ENCODE measurements at regions not wholly inside any gene's neighbourhood (a gene's known extent, or its start where the extent isn't known, plus 50 kb on each side); places are given as distances from the start of the nearest gene placed in this dataset.

DNA sequence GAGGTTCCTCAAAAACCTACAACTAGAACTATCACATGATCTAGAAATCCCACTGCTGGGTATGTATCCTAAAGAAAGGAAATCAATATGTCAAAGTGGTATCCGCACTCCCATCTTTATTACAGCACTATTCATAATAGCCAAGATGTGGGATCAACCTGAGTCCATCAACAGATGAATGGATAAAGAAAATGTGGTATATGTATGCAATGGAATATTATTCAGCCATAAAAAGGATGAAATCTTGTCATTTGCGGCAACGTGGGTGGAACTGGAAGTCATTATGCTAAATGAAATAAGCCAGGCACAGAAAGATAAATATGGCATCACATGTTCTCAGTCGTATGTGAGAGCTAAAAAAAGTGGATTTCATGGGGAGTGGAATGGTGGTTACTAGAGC lies 77.5 kb upstream of the DIO3 start:
- TF ChIP-seq, protein P1, sequence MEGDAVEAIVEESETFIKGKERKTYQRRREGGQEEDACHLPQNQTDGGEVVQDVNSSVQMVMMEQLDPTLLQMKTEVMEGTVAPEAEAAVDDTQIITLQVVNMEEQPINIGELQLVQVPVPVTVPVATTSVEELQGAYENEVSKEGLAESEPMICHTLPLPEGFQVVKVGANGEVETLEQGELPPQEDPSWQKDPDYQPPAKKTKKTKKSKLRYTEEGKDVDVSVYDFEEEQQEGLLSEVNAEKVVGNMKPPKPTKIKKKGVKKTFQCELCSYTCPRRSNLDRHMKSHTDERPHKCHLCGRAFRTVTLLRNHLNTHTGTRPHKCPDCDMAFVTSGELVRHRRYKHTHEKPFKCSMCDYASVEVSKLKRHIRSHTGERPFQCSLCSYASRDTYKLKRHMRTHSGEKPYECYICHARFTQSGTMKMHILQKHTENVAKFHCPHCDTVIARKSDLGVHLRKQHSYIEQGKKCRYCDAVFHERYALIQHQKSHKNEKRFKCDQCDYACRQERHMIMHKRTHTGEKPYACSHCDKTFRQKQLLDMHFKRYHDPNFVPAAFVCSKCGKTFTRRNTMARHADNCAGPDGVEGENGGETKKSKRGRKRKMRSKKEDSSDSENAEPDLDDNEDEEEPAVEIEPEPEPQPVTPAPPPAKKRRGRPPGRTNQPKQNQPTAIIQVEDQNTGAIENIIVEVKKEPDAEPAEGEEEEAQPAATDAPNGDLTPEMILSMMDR (IDR thresholded peaks at IDR 0.05): no peak
- no peak for TF ChIP-seq POLR2A (IDR thresholded peaks at IDR 0.05)
